H9 (cell line): ENCODE measurements at regions not wholly inside any gene's neighbourhood (a gene's known extent, or its start where the extent isn't known, plus 50 kb on each side); places are given as distances from the start of the nearest gene placed in this dataset.
"Not testable (repeated sequence)": the region's sequence is repeated elsewhere in the genome, so short reads cannot be mapped to it uniquely, and the experiment has no call there.

ENCODE experiments used
- DNase-seq: peaks from one replicate; pipeline ENCODE4 v3.0.0-alpha.2; 2017
- H2AFZ ChIP-seq: one replicate; pipeline ENCODE4 v1.6.1; 2013; ENCODE audit warnings: mild to moderate bottlenecking, low read length, control low read depth, moderate library complexity
- H2AK5ac ChIP-seq: 2 replicates; pipeline ENCODE4 v1.6.1; 2013; ENCODE audit warnings: low read length, control low read depth, mixed read lengths; ENCODE audit not compliant: insufficient read length
- H2BK120ac ChIP-seq: one replicate; pipeline ENCODE4 v1.6.1; 2013; ENCODE audit warnings: low read depth, mild to moderate bottlenecking, low read length, control low read depth, inconsistent platforms; ENCODE audit not compliant: poor library complexity, severe bottlenecking
- H2BK12ac ChIP-seq: 2 replicates; pipeline ENCODE4 v1.6.1; 2013; ENCODE audit warnings: low read length, control low read depth, mixed read lengths, low read depth; ENCODE audit not compliant: insufficient read length
- H2BK15ac ChIP-seq: 2 replicates; pipeline ENCODE4 v1.6.1; 2013; ENCODE audit warnings: low read depth, low read length, control low read depth
- H2BK20ac ChIP-seq: one replicate; pipeline ENCODE4 v1.6.1; 2013; ENCODE audit warnings: low read depth, mild to moderate bottlenecking, low read length, control low read depth, inconsistent platforms; ENCODE audit not compliant: poor library complexity, severe bottlenecking
- H2BK5ac ChIP-seq: 2 replicates; pipeline ENCODE4 v1.6.1; 2013; ENCODE audit warnings: low read length, control low read depth, mixed read lengths; ENCODE audit not compliant: insufficient read length
- H3K14ac ChIP-seq: 2 replicates; pipeline ENCODE4 v1.6.1; 2013; ENCODE audit warnings: low read length, control low read depth; ENCODE audit not compliant: insufficient read depth
- H3K18ac ChIP-seq: 2 replicates; pipeline ENCODE4 v1.6.1; 2013; ENCODE audit warnings: low read depth, mild to moderate bottlenecking, mixed read lengths, low read length, control low read depth; ENCODE audit not compliant: insufficient read length
- H3K23ac ChIP-seq: 2 replicates; pipeline ENCODE4 v1.6.1; 2013; ENCODE audit warnings: low read length, control low read depth, mixed read lengths, low read depth; ENCODE audit not compliant: insufficient read length
- H3K23me2 ChIP-seq: 2 replicates; pipeline ENCODE4 v1.6.1; 2013; ENCODE audit warnings: low read depth, mild to moderate bottlenecking, mixed read lengths, low read length, control low read depth; ENCODE audit not compliant: insufficient read length, poor library complexity, severe bottlenecking
- H3K27ac ChIP-seq: 2 replicates; pipeline ENCODE4 v1.5.1; 2013; ENCODE audit warnings: low read length, control low read depth, mixed read lengths, low read depth; ENCODE audit not compliant: insufficient read length
- H3K27me3 ChIP-seq: 2 replicates; pipeline ENCODE4 v1.6.1; 2013; ENCODE audit warnings: low read length, control low read depth, inconsistent platforms; ENCODE audit not compliant: insufficient read depth
- H3K4ac ChIP-seq: 2 replicates; pipeline ENCODE4 v1.6.1; 2013; ENCODE audit warnings: low read depth, mild to moderate bottlenecking, control low read depth, inconsistent platforms, low read length, moderate library complexity
- H3K4me1 ChIP-seq: 2 replicates; pipeline ENCODE4 v1.6.1; 2013; ENCODE audit warnings: low read length, control low read depth, inconsistent platforms; ENCODE audit not compliant: insufficient read depth
- H3K4me2 ChIP-seq: 2 replicates; pipeline ENCODE4 v1.6.1; 2013; ENCODE audit warnings: low read length, control low read depth, mixed read lengths; ENCODE audit not compliant: insufficient read length, insufficient read depth
- H3K56ac ChIP-seq: 2 replicates; pipeline ENCODE4 v1.6.1; 2013; ENCODE audit warnings: low read depth, mild to moderate bottlenecking, mixed read lengths, low read length, control low read depth; ENCODE audit not compliant: insufficient read length
- H3K79me1 ChIP-seq: 2 replicates; pipeline ENCODE4 v1.6.1; 2013; ENCODE audit warnings: low read depth, mild to moderate bottlenecking, moderate library complexity, low read length, control low read depth, inconsistent platforms; ENCODE audit not compliant: insufficient read depth, poor library complexity, severe bottlenecking
- H3K79me2 ChIP-seq: 2 replicates; pipeline ENCODE4 v1.6.1; 2013; ENCODE audit warnings: low read length, control low read depth, inconsistent platforms; ENCODE audit not compliant: insufficient read depth
- H3K9ac ChIP-seq: 2 replicates; pipeline ENCODE4 v1.6.1; 2013; ENCODE audit warnings: low read length, control low read depth, mixed read lengths; ENCODE audit not compliant: insufficient read length; ENCODE audit errors: extremely low read depth
- H3K9me3 ChIP-seq: one replicate; pipeline ENCODE4 v1.6.1; 2013; ENCODE audit warnings: low read depth, low read length, inconsistent platforms; ENCODE audit not compliant: control insufficient read depth
- H3T11ph ChIP-seq: one replicate; pipeline ENCODE4 v1.6.1; 2013; ENCODE audit warnings: mild to moderate bottlenecking, low read length, control low read depth, inconsistent platforms
- H4K20me1 ChIP-seq: one replicate; pipeline ENCODE4 v1.6.1; 2013; ENCODE audit not compliant: control insufficient read depth, insufficient read length, insufficient read depth
- H4K5ac ChIP-seq: 2 replicates; pipeline ENCODE4 v1.6.1; 2013; ENCODE audit warnings: low read depth, mild to moderate bottlenecking, mixed read lengths, low read length, control low read depth; ENCODE audit not compliant: insufficient read length
- H4K8ac ChIP-seq: replicated peaks from 2 replicates; pipeline ENCODE4 v1.6.1; 2013; ENCODE audit warnings: low read length, control low read depth, mixed read lengths, low read depth; ENCODE audit not compliant: insufficient read length
- H4K91ac ChIP-seq: 2 replicates; pipeline ENCODE4 v1.6.1; 2013; ENCODE audit warnings: low read depth, mild to moderate bottlenecking, moderate library complexity, mixed read lengths, low read length, control low read depth; ENCODE audit not compliant: insufficient read length
- H3K27ac Mint-ChIP-seq, 3 experiments: 2 replicates in 2 of 3; 3 replicates in 1 of 3; pipeline ENCODE4 v1.8.0; 2020 to 2021; ENCODE audit warnings: mixed read lengths in 3 of 3, mild to moderate bottlenecking in 1 of 3, moderate library complexity in 1 of 3
- H3K27me3 Mint-ChIP-seq: 2 replicates; pipeline ENCODE4 v1.8.0; 2021; ENCODE audit warnings: low read depth, mild to moderate bottlenecking, moderate library complexity, mixed read lengths
- H3K36me3 Mint-ChIP-seq, 3 experiments: 2 replicates in 2 of 3; 3 replicates in 1 of 3; pipeline ENCODE4 v1.8.0; 2020 to 2021; ENCODE audit warnings: low read depth in 3 of 3, mixed read lengths in 3 of 3; ENCODE audit not compliant: insufficient read depth in 1 of 3
- H3K4me1 Mint-ChIP-seq, 2 experiments: 2 replicates each; pipeline ENCODE4 v1.8.0; 2020; ENCODE audit warnings: mixed read lengths in 2 of 2
- H3K4me3 Mint-ChIP-seq, 2 experiments: 2 replicates in 1 of 2; 3 replicates in 1 of 2; pipeline ENCODE4 v1.8.0; 2020 to 2021; ENCODE audit warnings: mild to moderate bottlenecking in 2 of 2, mixed read lengths in 2 of 2, moderate library complexity in 1 of 2
- H3K9me3 Mint-ChIP-seq, 2 experiments: 2 replicates in 1 of 2; 3 replicates in 1 of 2; pipeline ENCODE4 v1.8.0; 2020; ENCODE audit warnings: mild to moderate bottlenecking in 2 of 2, mixed read lengths in 2 of 2, moderate library complexity in 1 of 2
- WGBS: extraction: QIAGEN DNeasy Blood & Tissue Kit; methylation state at CpG from one replicate; pipeline ENCODE4 v1.1.7; 2013; ENCODE audit warnings: missing lambda C conversion rate, low lambda C conversion rate, mixed read lengths; ENCODE audit not compliant: insufficient read length; ENCODE audit errors: extremely low coverage; 5-methylcytosine and 5-hydroxymethylcytosine counted together
- TF ChIP-seq, protein P1 (sequence below): fragments of 200-600 bp; sonication (generic); conservative IDR thresholded peaks from 3 replicates; pipeline ENCODE4 v1.8.0; 2021; ENCODE audit warnings: antibody characterized with exemption, mild to moderate bottlenecking

DNA sequence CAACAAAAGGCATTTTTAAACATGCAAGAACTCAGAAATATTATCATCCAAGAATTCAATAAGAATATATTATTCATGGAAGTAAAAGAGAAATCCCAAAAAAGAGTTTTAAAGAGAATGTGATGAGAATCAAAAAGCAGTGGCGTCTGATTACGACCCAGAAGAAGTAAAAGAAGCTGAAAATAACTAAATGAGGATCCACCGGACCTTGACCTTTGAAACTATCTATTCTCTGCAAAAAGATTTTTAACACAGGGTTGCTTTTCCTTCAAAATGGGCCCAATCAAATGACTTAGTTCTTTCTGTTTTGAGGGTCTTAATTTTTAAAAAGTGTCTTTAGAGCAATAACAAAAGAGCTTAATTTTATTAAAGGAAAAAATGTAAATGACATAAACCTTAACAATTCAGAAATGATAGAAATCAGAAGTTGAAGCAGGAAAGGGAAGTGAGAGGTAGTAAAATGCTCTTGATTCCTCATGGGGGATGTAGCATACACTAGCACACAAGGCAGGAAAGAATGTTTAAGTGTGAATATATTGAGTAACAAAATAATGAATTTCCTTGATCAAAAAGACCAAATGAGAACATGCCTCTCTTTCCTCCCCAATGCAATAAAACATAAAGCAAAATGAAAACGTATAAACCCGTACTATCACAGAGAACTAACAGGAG, 223.1 kb upstream of the PRDM1 start:
- H3K79me1 ChIP-seq, result no peaks in the 10 kb centered on the region
- no peak overlapping the region for H4K8ac ChIP-seq
- H2BK12ac ChIP-seq, result no peak overlapping the region
- no peaks in the 10 kb centered on the region; a peak in 2 of 5 replicates for H3K9me3 Mint-ChIP-seq
- no peak overlapping the region for H3K27ac Mint-ChIP-seq
- peaks cover 0 to 2% (median 0%) of the 10 kb centered on the region in 3 experiments; a peak in 2 of 7 replicates for H3K36me3 Mint-ChIP-seq
- no peak overlapping the region for H3K14ac ChIP-seq
- H4K5ac ChIP-seq, result no peak overlapping the region
- no peaks in the 10 kb centered on the region for H3K79me2 ChIP-seq
- no peak overlapping the region for H3K4me2 ChIP-seq
- DNase-seq, result no peak
- H3K4me1 Mint-ChIP-seq, result no peaks in the 10 kb centered on the region
- TF ChIP-seq, protein P1, sequence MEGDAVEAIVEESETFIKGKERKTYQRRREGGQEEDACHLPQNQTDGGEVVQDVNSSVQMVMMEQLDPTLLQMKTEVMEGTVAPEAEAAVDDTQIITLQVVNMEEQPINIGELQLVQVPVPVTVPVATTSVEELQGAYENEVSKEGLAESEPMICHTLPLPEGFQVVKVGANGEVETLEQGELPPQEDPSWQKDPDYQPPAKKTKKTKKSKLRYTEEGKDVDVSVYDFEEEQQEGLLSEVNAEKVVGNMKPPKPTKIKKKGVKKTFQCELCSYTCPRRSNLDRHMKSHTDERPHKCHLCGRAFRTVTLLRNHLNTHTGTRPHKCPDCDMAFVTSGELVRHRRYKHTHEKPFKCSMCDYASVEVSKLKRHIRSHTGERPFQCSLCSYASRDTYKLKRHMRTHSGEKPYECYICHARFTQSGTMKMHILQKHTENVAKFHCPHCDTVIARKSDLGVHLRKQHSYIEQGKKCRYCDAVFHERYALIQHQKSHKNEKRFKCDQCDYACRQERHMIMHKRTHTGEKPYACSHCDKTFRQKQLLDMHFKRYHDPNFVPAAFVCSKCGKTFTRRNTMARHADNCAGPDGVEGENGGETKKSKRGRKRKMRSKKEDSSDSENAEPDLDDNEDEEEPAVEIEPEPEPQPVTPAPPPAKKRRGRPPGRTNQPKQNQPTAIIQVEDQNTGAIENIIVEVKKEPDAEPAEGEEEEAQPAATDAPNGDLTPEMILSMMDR, result no peak
- H3K23ac ChIP-seq, result no peak overlapping the region
- no peaks in the 10 kb centered on the region for H3K23me2 ChIP-seq
- H4K91ac ChIP-seq, result no peak overlapping the region
- H3K27me3 Mint-ChIP-seq, result peaks cover 2% of the 10 kb centered on the region; the same call in 1 of the 2 replicates
- H3K27ac ChIP-seq, result no peak overlapping the region
- H3K9me3 ChIP-seq, result no peaks in the 10 kb centered on the region
- no peak overlapping the region for H2AK5ac ChIP-seq
- no peak overlapping the region for H2BK5ac ChIP-seq
- H4K20me1 ChIP-seq, result no peaks in the 10 kb centered on the region
- H2BK15ac ChIP-seq, result no peak overlapping the region
- no peaks in the 10 kb centered on the region for H3K27me3 ChIP-seq
- WGBS, result no CpG with 5 or more reads among the region's 5 CpGs
- no peak overlapping the region for H2AFZ ChIP-seq
- no peak overlapping the region for H2BK20ac ChIP-seq
- no peaks in the 10 kb centered on the region for H3K4me1 ChIP-seq
- H3K56ac ChIP-seq, result no peak overlapping the region
- H2BK120ac ChIP-seq, result no peak overlapping the region
- no peak overlapping the region for H3K18ac ChIP-seq
- H3T11ph ChIP-seq, result no peak overlapping the region
- H3K4ac ChIP-seq, result no peak overlapping the region
- H3K9ac ChIP-seq, result no peak overlapping the region
- H3K4me3 Mint-ChIP-seq, result no peak overlapping the region

- H3K27ac ChIP-seq, H3K18ac ChIP-seq, H4K8ac ChIP-seq, H2BK120ac ChIP-seq, H3K23ac ChIP-seq, H4K20me1 ChIP-seq, H3K79me2 ChIP-seq, H2AK5ac ChIP-seq, H3K27ac Mint-ChIP-seq, H3K27me3 ChIP-seq, H3K56ac ChIP-seq, H3K4ac ChIP-seq, H3K14ac ChIP-seq, H3K4me3 Mint-ChIP-seq, H3K36me3 Mint-ChIP-seq, H3K27me3 Mint-ChIP-seq, H3K9me3 ChIP-seq, H2BK12ac ChIP-seq, H2BK15ac ChIP-seq, H3T11ph ChIP-seq, H3K4me1 Mint-ChIP-seq, H2AFZ ChIP-seq, H3K79me1 ChIP-seq, H2BK5ac ChIP-seq, H3K9me3 Mint-ChIP-seq, H4K91ac ChIP-seq, H2BK20ac ChIP-seq, H3K4me1 ChIP-seq, H3K4me2 ChIP-seq, H3K9ac ChIP-seq, DNase-seq, H4K5ac ChIP-seq, H3K23me2 ChIP-seq: not testable (repeated sequence)
Measured at GRCh38 chr6:105860927-105861326, 225.2 kb upstream of the PRDM1 start.
